HepG2 (cell line): ENCODE measurements at regions not wholly inside any gene's neighbourhood (a gene's known extent, or its start where the extent isn't known, plus 50 kb on each side); places are given as distances from the start of the nearest gene placed in this dataset.

Source experiments
- ATF3 ChIP-seq: sonication (generic); formaldehyde crosslinking; IDR thresholded peaks from 2 replicates; pipeline ENCODE4 v1.4.0; 2020; ENCODE audit warnings: missing genetic modification reagents
- MXI1 ChIP-seq: IDR thresholded peaks from 3 replicates; pipeline ENCODE4 v1.6.1; 2012; ENCODE audit warnings: low read depth, low read length, inconsistent platforms, borderline replicate concordance
- SUZ12 ChIP-seq: fragments of 150-350 bp; IDR thresholded peaks from 2 replicates; pipeline ENCODE4 v1.6.1; 2014; ENCODE audit warnings: low read depth, low read length
- ZNF44 ChIP-seq: sonication (generic); formaldehyde crosslinking; IDR thresholded peaks from 2 replicates; pipeline ENCODE4 v1.5.1; 2020; ENCODE audit warnings: mild to moderate bottlenecking, missing genetic modification reagents

GRCh38 chr21:28758042-28758882 lies 234.4 kb downstream of the LTN1 start:
- TF ChIP-seq ATF3 (CRISPR knock-in tag) (no peak), MXI1 (no peak), SUZ12 (no peak), ZNF44 (CRISPR knock-in tag) (no peak)
